GM19467 (cell line): ENCODE measurements at regions not wholly inside any gene's neighbourhood (a gene's known extent, or its start where the extent isn't known, plus 50 kb on each side); places are given as distances from the start of the nearest gene placed in this dataset.
"Not testable (repeated sequence)": the region's sequence is repeated elsewhere in the genome, so short reads cannot be mapped to it uniquely, and the experiment has no call there.

ENCODE experiments used
- ATAC-seq: cut with Tn5 transposase; IDR thresholded peaks from one replicate; pipeline ENCODE4 v1.9.1; 2021; ENCODE audit warnings: mild to moderate bottlenecking, moderate library complexity; ENCODE audit not compliant: unreplicated experiment

- ATAC-seq: no peak
These were observed 64.1 kb upstream of the TMPRSS2 start for GRCh38 chr21:41571938-41572510.

DNA sequence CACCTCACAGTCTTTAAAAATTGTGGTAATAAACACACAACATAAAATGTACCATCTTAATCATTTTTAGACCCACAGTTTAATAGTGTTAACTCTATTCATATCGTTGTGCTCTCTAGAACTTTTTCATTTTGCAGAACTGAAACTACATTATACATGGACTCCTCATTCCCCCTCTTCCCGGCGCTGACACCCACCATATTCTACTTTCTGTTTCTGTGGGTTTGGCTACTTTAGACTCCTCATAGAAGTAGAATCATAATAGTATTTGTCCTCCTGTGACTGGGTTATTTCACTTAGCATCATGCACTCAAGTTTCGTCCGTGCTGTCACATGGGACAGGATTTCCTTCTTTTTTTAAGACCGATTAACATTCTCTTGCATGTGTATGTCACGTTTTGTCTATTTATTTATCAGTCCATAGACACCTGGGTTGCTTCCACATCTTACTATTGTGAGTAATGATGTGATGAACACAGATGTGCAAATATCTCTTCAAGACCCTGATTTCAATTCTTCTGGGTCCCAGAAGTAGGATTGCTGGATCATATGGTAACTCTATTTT is 62.9 kb upstream of the TMPRSS2 start:
- ATAC-seq: peak; percentile 81

DNA sequence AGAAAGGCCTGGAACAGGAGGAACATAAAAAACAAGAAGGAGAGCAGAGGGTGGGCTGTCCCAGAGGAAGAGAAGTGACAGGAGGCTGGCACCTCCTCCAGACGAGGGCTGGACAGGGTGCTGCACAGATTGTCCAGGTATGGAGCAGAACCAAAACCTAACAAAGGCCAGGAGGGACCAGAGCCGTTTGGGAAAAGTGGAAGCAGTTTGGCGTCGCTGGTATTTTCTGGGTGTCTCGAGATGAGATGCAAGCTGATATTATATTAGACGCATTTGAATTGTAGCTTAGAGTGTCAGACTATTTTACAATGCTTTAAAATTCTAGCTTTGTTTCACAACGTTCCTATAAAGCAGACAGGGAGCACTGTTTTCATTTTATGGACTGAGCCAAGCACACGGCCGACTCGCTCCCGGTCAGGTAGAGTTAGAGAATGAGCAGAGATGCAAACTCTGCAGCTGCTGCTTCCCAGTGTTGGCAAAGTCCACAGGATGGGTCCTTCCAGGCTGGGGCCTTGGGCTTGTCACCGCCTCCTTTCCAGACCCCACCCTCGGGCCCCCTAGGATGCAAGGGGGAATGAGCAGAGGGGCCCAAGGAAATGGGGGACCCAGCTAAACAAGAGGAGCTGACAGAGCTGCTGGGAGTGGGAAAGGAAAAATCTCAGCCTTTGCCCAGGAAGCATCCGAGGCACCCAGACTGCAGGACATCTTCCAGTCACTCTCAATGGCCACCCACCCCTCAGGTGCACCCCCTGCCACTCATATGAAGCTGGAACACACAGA is 60.8 kb upstream of the TMPRSS2 start:
- ATAC-seq: no peak

DNA sequence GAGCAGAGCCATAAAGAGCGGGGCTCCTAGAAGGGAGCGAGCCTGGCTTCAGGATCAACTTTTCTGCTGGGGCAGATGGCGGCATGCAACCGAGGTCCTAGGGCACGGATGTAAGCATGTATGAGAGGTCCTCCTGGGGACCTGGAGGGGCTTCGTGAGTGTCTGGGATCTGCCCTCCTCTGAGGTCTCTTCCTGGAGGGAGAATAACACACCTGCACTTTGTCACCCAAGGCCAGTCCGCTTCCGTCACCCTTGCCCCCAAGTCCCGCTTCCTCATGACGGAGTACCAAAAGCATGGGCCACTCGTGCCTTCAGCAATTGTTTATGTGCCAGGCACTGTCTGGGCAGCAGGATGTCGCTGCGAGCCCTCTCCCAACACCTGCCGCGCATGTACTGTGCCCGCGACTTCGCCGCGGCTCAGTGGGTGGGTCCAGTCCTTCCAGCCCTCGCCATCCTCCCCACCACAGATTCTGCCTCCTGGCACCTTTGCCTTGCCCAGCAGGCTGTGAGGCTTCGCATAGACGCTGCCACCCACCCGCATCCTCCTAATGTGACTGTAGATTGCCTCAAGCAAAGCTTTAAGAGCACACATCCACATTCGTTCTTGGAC is 60.0 kb upstream of the TMPRSS2 start:
- no peak for ATAC-seq

DNA sequence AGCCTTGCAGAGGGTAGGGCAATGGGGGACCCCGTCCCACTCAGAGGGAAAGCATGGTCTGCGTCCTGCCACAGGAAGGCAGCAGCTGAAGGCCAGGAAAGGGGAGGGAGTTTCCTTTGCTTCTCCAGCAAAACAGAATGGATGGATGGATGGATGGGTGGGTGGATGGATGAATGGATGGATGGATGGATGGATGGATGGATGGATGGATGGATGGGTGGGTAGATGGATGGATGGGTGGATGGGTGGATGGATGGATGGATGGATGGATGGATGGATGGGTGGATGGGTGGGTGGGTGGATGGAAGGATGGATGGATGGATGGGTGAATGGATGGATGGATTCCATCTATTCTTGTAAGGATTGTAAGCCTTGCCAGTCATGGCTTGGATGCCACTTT is 59.3 kb upstream of the TMPRSS2 start:
- not testable (repeated sequence) for ATAC-seq

DNA sequence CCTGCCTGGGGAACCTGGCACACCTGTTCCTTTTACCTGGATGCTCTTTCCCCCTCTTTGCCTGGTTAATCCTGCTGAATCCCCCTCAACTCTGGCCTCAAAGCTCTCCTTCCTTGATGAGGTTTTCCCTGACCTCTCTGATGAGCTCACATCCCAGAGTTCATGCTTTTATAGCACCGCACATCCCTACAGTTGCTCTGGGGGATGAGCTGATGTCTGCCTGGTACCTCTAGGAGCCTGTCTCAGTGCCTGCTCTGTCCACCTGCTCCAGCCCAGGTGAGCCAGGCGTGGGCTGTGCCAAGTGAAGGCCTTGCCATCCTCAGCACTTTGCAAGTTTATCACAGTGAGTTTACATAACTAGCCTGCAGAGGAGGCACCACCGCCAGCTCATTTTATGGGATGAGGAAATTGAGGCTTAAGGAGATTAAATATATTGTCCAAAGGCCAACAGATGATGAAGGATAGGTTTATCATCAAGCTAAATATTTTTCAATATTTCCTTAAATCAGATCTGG is 58.6 kb upstream of the TMPRSS2 start:
- no peak for ATAC-seq

DNA sequence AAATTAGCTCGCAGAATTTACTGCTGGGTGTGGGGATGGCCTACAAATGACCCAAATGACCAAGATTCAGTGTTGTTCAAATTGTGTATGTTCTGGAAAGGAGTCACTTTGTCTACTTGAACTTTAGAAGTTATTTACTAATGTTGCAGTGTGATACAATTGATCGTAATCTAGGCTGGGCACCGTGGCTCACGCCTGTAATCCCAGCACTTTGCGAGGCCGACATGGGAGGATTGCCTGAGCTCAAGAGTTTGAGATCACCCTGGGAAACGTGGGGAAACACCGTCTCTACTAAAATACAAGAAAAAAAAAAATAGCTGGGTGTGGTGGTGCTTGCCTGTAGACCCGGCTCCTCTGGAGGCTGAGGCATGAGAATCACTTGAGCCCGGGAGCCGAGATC is 57.6 kb upstream of the TMPRSS2 start:
- no peak for ATAC-seq

DNA sequence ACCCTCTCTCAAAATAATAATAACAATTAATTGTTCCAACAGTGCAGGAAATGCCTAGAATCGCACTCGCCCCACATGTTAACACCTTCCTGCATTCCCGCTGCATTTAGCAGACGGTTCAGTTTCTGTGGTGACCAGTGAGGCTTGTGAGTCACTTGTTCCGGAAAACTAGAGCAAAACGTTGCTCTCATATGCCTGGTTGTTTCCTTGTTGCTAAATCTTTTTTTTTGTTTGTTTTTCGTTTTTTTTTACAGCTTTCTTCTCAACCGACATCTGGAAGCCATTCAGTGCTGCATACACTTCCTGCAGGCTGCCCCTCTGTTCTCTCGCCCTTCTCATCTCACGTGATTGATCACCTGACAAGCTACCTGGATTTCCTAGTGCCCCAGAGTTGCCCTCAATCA is 56.9 kb upstream of the TMPRSS2 start:
- ATAC-seq: no peak

DNA sequence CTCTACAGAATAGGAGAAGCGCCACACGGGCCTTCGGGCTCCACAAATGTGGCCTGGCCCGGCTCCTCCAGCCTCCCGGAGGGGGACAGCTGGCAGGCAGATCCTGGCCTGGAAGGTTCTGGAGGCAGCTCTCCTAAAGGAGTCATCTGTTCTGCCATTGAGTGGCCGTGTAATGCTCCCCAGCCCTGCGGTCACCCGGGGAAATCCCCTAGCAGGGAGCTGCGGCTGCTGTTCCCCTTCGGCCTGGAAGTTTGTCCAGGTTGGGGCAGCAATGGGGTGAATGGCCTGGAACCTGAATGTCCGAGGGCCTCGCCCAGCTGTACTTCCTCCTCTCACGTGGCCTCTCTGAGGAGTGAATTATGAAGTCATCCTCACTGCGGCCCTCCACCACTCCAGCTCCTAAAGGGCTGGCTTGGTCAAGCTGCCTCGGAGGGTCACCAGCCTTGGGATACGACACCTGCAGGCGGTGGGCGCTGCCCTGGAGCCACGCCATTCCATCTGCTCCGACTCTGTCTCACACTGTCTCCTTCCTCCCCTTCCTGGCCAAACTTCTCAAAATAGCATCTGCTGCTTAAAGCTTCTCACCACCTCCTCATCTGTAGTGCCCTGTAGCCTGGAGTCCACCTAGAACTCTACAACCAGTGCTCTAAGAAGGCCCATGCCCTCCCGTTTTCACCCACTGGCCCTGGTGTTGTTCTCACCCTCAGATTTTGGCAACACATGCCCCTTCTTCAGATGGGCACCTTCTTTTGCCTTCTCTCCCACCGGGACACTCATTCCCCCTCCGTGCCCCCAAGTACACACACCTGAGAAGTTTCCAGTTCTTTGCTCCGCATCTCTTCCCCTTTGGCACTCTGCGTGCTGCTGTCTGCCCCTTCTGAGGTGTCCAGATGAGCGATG is 54.4 kb upstream of the TMPRSS2 start:
- ATAC-seq: no peak

DNA sequence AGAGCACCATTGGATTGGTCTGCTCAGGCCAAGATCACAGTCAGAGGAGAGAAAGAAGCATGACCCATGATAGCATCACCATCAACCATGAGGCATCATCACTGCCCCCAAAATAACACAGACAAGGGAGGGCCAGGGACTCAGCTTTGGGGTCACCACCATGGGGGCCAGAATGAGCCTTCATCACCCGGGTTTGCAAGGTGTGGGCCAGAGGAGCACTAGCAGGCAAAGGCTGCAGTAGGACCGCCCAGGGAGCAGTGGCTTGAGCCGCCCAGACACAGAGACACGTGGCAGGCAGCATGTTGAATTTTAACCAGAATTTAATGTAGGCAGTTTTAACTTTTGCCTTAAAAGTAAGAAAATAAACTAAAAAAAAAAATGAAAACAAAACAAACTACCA is 53.7 kb upstream of the TMPRSS2 start:
- no peak for ATAC-seq

DNA sequence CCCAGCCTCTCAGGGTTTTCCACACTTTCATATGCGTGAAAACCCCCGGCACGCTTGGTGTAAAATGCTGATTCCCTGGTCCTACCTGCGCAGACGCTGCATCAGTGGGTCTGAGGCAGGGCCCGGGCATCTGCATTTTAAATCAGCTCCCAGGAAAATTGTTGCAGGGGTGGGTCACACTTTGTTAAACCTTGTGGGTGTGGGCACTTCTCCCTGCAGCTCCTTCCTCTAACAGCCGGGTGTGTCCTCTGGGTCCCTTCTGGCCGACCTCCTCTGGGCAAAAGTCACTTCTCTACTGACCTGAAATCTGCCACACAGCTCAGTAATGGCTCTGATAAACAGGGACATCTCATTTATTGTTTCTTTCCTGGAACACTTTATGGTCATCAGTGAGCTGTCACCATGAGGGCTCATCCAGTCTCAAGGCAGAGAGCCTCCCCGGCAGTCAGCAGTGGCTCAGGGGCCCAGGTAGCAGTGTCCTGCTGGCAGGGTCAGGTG is 52.8 kb upstream of the TMPRSS2 start:
- no peak for ATAC-seq

GRCh38 chr21:41559658-41560631 is 52.0 kb upstream of the TMPRSS2 start:
- no peak for ATAC-seq

- no peak for ATAC-seq
These were observed 50.9 kb upstream of the TMPRSS2 start for GRCh38 chr21:41558842-41559241.

- ATAC-seq: no peak
These were observed 49.9 kb upstream of the TMPRSS2 start for GRCh38 chr21:41557884-41558283.
